CD4-positive, alpha-beta T cell treated with Interferon gamma for 1 hour (primary cell): ENCODE measurements at regions not wholly inside any gene's neighbourhood (a gene's known extent, or its start where the extent isn't known, plus 50 kb on each side); places are given as distances from the start of the nearest gene placed in this dataset.
"Not testable (repeated sequence)": the region's sequence is repeated elsewhere in the genome, so short reads cannot be mapped to it uniquely, and the experiment has no call there.

Source experiments
- DNase-seq: peaks from one replicate; pipeline ENCODE4 v3.0.0-alpha.2; 2020

- no peak for DNase-seq
Measured at GRCh38 chr18:10252952-10253705, 201.3 kb upstream of the APCDD1 start.

- not testable (repeated sequence) for DNase-seq
Measured at GRCh38 chr18:10256276-10256675, 198.2 kb upstream of the APCDD1 start.

GRCh38 chr18:10258836-10259474, 195.5 kb upstream of the APCDD1 start:
- no peak for DNase-seq

GRCh38 chr18:10259901-10260300, 194.5 kb upstream of the APCDD1 start:
- DNase-seq = no peak

GRCh38 chr18:10261344-10262276, 192.8 kb upstream of the APCDD1 start:
- no peak for DNase-seq

- DNase-seq = no peak
Measured at GRCh38 chr18:10262566-10262965, 191.9 kb upstream of the APCDD1 start.

GRCh38 chr18:10264260-10264659, 190.2 kb upstream of the APCDD1 start:
- no peak for DNase-seq

GRCh38 chr18:10265560-10266333, 188.7 kb upstream of the APCDD1 start:
- no peak for DNase-seq

GRCh38 chr18:10266334-10266590, 188.2 kb upstream of the APCDD1 start:
- DNase-seq = no peak

GRCh38 chr18:10269261-10269660, 185.2 kb upstream of the APCDD1 start:
- DNase-seq = no peak

GRCh38 chr18:10270151-10270571, 184.3 kb upstream of the APCDD1 start:
- DNase-seq = no peak

GRCh38 chr18:10271481-10271880, 183.0 kb upstream of the APCDD1 start:
- no peak for DNase-seq

GRCh38 chr18:10274301-10274700, 180.1 kb upstream of the APCDD1 start:
- DNase-seq = no peak

GRCh38 chr18:10275486-10275885, 178.9 kb upstream of the APCDD1 start:
- DNase-seq = no peak

GRCh38 chr18:10278265-10278664, 176.2 kb upstream of the APCDD1 start:
- no peak for DNase-seq

- DNase-seq = no peak
Measured at GRCh38 chr18:10279471-10279870, 175.0 kb upstream of the APCDD1 start.

- no peak for DNase-seq
Measured at GRCh38 chr18:10279905-10280644, 174.4 kb upstream of the APCDD1 start.

GRCh38 chr18:10284540-10285282, 169.7 kb upstream of the APCDD1 start:
- DNase-seq = no peak

GRCh38 chr18:10285283-10285640, 169.2 kb upstream of the APCDD1 start:
- no peak for DNase-seq

GRCh38 chr18:10286580-10287150, 167.8 kb upstream of the APCDD1 start:
- no peak for DNase-seq

- DNase-seq = no peak
Measured at GRCh38 chr18:10289251-10289650, 165.2 kb upstream of the APCDD1 start.
